Activated T-cell treated with anti-CD3 and anti-CD28 coated beads, Interleukin-2, amount 50 U/mL, for 24 hours (primary cell): ENCODE measurements at regions not wholly inside any gene's neighbourhood (a gene's known extent, or its start where the extent isn't known, plus 50 kb on each side); places are given as distances from the start of the nearest gene placed in this dataset.

Experiments used
- DNase-seq: peaks from one replicate; pipeline ENCODE4 v3.0.0-alpha.2; 2020
- H3K27ac Mint-ChIP-seq: 2 replicates; pipeline ENCODE4 v1.8.0; 2020; ENCODE audit warnings: mild to moderate bottlenecking, mixed read lengths
- H3K27me3 Mint-ChIP-seq: 2 replicates; pipeline ENCODE4 v1.8.0; 2020; ENCODE audit warnings: mixed read lengths
- H3K36me3 Mint-ChIP-seq: 2 replicates; pipeline ENCODE4 v1.8.0; 2020; ENCODE audit warnings: low read depth, mixed read lengths
- H3K4me1 Mint-ChIP-seq: 2 replicates; pipeline ENCODE4 v1.8.0; 2020; ENCODE audit warnings: low read depth, mixed read lengths
- H3K4me3 Mint-ChIP-seq: 2 replicates; pipeline ENCODE4 v1.8.0; 2020; ENCODE audit warnings: mild to moderate bottlenecking, moderate library complexity, mixed read lengths
- H3K9me3 Mint-ChIP-seq: 2 replicates; pipeline ENCODE4 v1.8.0; 2020; ENCODE audit warnings: mixed read lengths

DNA sequence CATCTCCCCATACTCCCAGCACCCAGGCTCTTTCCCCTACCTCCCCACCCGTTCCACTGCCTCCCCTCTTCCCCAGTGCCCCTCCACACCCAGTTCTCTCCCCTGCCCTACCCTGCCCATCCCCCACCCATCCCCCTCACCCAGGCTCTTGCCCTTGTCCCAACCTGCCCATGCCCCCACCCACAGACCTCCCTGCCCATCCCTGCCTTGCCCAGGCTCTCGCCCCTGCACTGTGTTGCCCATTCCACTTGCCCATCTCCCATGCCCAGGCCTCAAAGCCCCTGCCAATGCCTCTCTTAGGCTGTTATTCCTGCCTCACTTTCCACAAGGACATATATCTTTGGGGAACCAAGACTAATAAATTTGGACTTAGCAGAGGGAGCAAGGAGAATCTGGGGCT is 262.6 kb upstream of the CXCL12 start:
- Mint-ChIP-seq H3K36me3 (no peaks in the 10 kb centered on the region), H3K9me3 (no peaks in the 10 kb centered on the region), H3K4me1 (no peaks in the 10 kb centered on the region), H3K27ac (no peak overlapping the region), H3K4me3 (no peak overlapping the region), H3K27me3 (no peaks in the 10 kb centered on the region)
- DNase-seq, result no peak

- Mint-ChIP-seq H3K36me3 (no peaks in the 10 kb centered on the region), H3K4me1 (no peaks in the 10 kb centered on the region), H3K4me3 (no peak overlapping the region), H3K27ac (no peak overlapping the region), H3K9me3 (no peaks in the 10 kb centered on the region), H3K27me3 (no peaks in the 10 kb centered on the region)
- DNase-seq, result no peak
Observed at GRCh38 chr10:44647877-44648542, 263.1 kb upstream of the CXCL12 start.

- H3K36me3 Mint-ChIP-seq, result no peaks in the 10 kb centered on the region
- peaks cover 5% of the 10 kb centered on the region for H3K9me3 Mint-ChIP-seq
- no peak overlapping the region for H3K4me3 Mint-ChIP-seq
- no peak for DNase-seq
- no peak overlapping the region for H3K27ac Mint-ChIP-seq
- H3K27me3 Mint-ChIP-seq, result no peaks in the 10 kb centered on the region
- no peaks in the 10 kb centered on the region for H3K4me1 Mint-ChIP-seq
Observed at GRCh38 chr10:44650691-44651661, 260.2 kb upstream of the TMEM72 start.

- H3K27me3 Mint-ChIP-seq, result no peaks in the 10 kb centered on the region
- no peaks in the 10 kb centered on the region for H3K4me1 Mint-ChIP-seq
- H3K4me3 Mint-ChIP-seq, result no peak overlapping the region
- H3K27ac Mint-ChIP-seq, result no peak overlapping the region
- no peak for DNase-seq
- H3K36me3 Mint-ChIP-seq, result no peaks in the 10 kb centered on the region
- peaks cover 5% of the 10 kb centered on the region for H3K9me3 Mint-ChIP-seq
Observed at GRCh38 chr10:44651834-44652233, 259.3 kb upstream of the TMEM72 start.

DNA sequence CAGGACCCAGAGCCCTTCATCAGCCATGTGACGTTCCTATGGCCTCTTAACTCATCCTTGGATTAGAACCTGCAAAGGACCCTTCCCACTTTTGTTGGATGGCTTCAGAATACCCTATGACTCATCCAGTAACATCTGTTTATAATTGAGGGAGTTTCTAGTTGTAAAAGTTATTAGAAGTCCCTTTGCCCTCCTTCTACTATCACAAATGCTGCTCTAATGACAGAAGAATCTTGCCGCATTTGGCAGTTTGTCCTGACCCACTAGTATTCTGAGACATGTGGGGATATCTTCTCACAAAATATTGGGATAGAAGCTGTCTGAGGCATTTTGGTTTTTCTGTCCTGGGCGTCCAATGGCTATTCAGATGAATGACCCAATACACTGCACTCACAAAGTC is 251.8 kb upstream of the TMEM72 start:
- Mint-ChIP-seq H3K27ac (no peak overlapping the region), H3K4me3 (no peak overlapping the region), H3K27me3 (peaks cover 4% of the 10 kb centered on the region), H3K4me1 (no peaks in the 10 kb centered on the region), H3K36me3 (no peaks in the 10 kb centered on the region), H3K9me3 (peaks cover 3% of the 10 kb centered on the region)
- DNase-seq, result no peak

GRCh38 chr10:44660271-44660670 is 250.9 kb upstream of the TMEM72 start:
- Mint-ChIP-seq H3K27ac (no peak overlapping the region), H3K4me3 (no peak overlapping the region)

DNA sequence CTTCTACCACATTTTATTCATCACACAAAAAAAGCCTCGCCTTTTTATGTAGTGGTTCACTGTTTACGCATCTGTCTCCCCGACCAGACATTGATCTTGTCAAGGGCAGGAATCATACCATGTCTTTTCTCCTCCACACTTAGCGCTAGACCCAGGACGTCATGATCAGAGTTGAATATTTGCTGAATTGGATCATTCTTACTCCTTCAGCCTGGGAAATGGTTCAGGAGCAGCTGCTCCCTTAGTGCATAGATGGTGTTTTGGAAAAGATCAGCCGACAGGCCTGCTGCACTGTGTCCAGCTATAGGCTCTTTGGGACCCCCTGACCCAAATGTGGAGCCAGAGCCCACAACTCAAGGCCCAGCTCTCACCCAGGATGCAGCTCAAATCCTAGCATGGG is 249.1 kb upstream of the TMEM72 start:
- no peaks in the 10 kb centered on the region for H3K4me1 Mint-ChIP-seq

More at GRCh38 chr10:44660271-44660670, 250.9 kb upstream of the TMEM72 start:
- no peaks in the 10 kb centered on the region for H3K36me3 Mint-ChIP-seq
- H3K27me3 Mint-ChIP-seq, result peaks cover 7% of the 10 kb centered on the region
- no peak for DNase-seq
- peaks cover 1% of the 10 kb centered on the region for H3K9me3 Mint-ChIP-seq
- no peaks in the 10 kb centered on the region for H3K4me1 Mint-ChIP-seq

DNA sequence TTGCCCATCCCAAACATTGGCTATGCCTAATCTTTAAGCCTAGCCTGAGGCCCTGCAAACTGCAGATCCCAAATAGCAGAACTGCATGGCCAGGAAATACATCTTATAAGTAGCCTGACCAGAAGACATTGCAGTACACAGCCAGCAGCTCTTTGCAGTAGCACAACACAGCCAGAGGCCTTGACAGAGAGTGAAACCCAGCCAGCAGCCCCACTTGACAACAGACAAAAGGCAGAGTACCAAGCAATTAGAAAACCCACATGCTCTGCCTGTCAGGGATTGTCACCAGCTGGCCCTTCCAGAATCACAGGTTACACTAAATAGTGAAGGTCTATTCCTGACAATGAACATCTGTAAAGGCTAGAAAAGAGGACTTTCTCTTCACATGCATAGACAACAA is 242.8 kb upstream of the TMEM72 start:
- no peak for DNase-seq
- Mint-ChIP-seq H3K27me3 (peaks cover 3% of the 10 kb centered on the region), H3K4me1 (no peaks in the 10 kb centered on the region), H3K36me3 (no peaks in the 10 kb centered on the region), H3K9me3 (no peaks in the 10 kb centered on the region), H3K27ac (no peak overlapping the region), H3K4me3 (no peak overlapping the region)

More for the DNA sequence above, 249.1 kb upstream of the TMEM72 start:
- peaks cover 7% of the 10 kb centered on the region for H3K27me3 Mint-ChIP-seq
- no peak overlapping the region for H3K27ac Mint-ChIP-seq
- no peak overlapping the region for H3K4me3 Mint-ChIP-seq
- H3K36me3 Mint-ChIP-seq, result no peaks in the 10 kb centered on the region
- no peaks in the 10 kb centered on the region for H3K9me3 Mint-ChIP-seq
- no peak for DNase-seq

GRCh38 chr10:44671319-44671718 is 239.8 kb upstream of the TMEM72 start:
- Mint-ChIP-seq H3K36me3 (no peaks in the 10 kb centered on the region), H3K4me3 (no peak overlapping the region), H3K9me3 (no peaks in the 10 kb centered on the region), H3K4me1 (no peaks in the 10 kb centered on the region), H3K27me3 (no peaks in the 10 kb centered on the region), H3K27ac (no peak overlapping the region)
- DNase-seq, result no peak

- Mint-ChIP-seq H3K27ac (no peak overlapping the region), H3K36me3 (no peaks in the 10 kb centered on the region), H3K9me3 (no peaks in the 10 kb centered on the region), H3K4me3 (no peak overlapping the region), H3K27me3 (no peaks in the 10 kb centered on the region), H3K4me1 (no peaks in the 10 kb centered on the region)
- DNase-seq, result no peak
Observed at GRCh38 chr10:44673245-44673983, 237.7 kb upstream of the TMEM72 start.

- Mint-ChIP-seq H3K4me1 (no peaks in the 10 kb centered on the region), H3K4me3 (no peak overlapping the region), H3K27ac (no peak overlapping the region), H3K27me3 (no peaks in the 10 kb centered on the region), H3K36me3 (no peaks in the 10 kb centered on the region), H3K9me3 (no peaks in the 10 kb centered on the region)
- no peak for DNase-seq
Observed at GRCh38 chr10:44674536-44675386, 236.4 kb upstream of the TMEM72 start.

DNA sequence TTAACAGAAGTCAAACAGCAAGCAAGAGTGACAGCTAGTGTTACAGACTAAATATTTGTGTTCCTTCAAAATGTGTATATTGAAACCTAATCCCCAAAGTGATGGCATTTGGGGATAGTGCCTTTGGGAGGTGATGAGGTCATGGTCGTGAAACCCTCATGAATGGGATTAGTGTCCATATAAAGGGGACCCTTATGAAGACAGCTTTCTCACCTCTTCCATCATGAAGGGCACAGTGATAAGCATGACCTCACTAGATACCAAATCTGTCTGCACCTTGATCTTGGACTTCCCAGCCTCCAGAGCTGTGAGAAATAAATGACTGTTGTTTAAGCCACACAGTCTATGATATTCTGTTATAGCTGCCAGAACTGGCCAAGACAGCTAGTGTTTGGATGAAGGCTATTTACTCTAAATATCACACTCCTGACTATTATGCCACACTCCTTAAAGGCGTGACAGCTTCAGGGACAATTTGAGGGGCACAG is 235.7 kb upstream of the TMEM72 start:
- no peaks in the 10 kb centered on the region for H3K36me3 Mint-ChIP-seq
- no peak for DNase-seq

DNA sequence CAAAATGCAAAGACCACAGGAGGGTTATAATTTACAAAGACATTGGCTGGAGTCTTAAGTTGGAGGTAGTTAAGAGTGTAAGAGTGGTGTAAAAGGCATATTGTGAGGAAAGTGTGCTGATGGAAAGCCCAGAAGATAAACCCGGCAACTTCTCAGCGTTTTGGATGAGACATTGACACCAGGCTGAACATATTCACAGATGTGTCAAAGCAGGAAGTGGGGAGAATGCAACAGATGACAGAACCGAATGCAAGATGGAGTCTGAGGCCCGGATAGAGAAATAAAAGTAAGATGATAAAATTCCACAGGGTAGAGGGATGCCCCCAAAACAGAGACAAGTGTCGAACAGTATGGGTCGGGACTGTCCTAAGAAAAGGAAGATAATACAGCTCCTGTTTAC is 230.4 kb upstream of the TMEM72 start:
- no peaks in the 10 kb centered on the region for H3K9me3 Mint-ChIP-seq
- no peak for DNase-seq
- no peaks in the 10 kb centered on the region for H3K4me1 Mint-ChIP-seq
- H3K4me3 Mint-ChIP-seq, result no peak overlapping the region
- no peaks in the 10 kb centered on the region for H3K36me3 Mint-ChIP-seq
- H3K27me3 Mint-ChIP-seq, result no peaks in the 10 kb centered on the region
- H3K27ac Mint-ChIP-seq, result no peak overlapping the region

More for the DNA sequence above, 235.7 kb upstream of the TMEM72 start:
- Mint-ChIP-seq H3K27ac (no peak overlapping the region), H3K4me3 (no peak overlapping the region), H3K4me1 (no peaks in the 10 kb centered on the region), H3K9me3 (no peaks in the 10 kb centered on the region), H3K27me3 (no peaks in the 10 kb centered on the region)

DNA sequence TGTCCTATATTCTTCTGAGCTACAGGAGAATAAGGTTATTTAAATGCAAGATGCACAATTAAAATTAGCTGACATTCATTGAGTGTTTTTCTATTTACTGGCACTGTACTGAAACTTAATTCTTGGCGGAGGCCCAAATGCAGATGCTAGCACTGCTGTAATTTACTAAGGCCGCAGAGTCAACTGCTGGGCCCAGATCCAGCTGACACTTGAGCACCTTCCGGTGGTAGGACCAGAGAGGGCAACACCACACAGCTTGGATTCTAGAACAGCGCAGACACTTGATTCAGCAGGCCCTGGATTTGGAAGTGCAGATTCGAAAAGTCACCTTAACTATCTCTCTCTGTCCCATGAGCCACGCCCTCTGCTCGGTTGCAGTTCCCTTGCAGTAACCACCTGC is 228.6 kb upstream of the TMEM72 start:
- H3K4me1 Mint-ChIP-seq, result no peaks in the 10 kb centered on the region
- no peaks in the 10 kb centered on the region for H3K36me3 Mint-ChIP-seq
- H3K9me3 Mint-ChIP-seq, result no peaks in the 10 kb centered on the region
- no peak overlapping the region for H3K27ac Mint-ChIP-seq
- no peak overlapping the region for H3K4me3 Mint-ChIP-seq
- DNase-seq, result no peak
- H3K27me3 Mint-ChIP-seq, result no peaks in the 10 kb centered on the region
